ENCODE measurements at regions not wholly inside any gene's neighbourhood (a gene's known extent, or its start where the extent isn't known, plus 50 kb on each side); places are given as distances from the start of the nearest gene placed in this dataset.

- ATAC-seq (no peak), DNase-seq (no peak)
- intact Hi-C loops (cut with DNase I), result no loop called here
- no peak overlapping the region for H3K27ac ChIP-seq
- H3K27me3 ChIP-seq, result no peaks in the 10 kb centered on the region
- no peaks in the 10 kb centered on the region for H3K9me3 ChIP-seq
- TF ChIP-seq CTCF (IDR thresholded peaks at IDR 0.05), result no peak
- TF ChIP-seq POLR2A (IDR thresholded peaks at IDR 0.05), result no peak
- no peaks in the 10 kb centered on the region for H3K36me3 ChIP-seq (replicated peaks in 1 of 2; ENCODE audit: insufficient read depth in 1 of 2, low read depth in 2 of 2)
- H3K4me3 ChIP-seq, result no peak overlapping the region
- H3K4me1 ChIP-seq, result no peaks in the 10 kb centered on the region
Observed at GRCh38 chr2:14304326-14304725, 328.2 kb upstream of the LRATD1 start.

DNA sequence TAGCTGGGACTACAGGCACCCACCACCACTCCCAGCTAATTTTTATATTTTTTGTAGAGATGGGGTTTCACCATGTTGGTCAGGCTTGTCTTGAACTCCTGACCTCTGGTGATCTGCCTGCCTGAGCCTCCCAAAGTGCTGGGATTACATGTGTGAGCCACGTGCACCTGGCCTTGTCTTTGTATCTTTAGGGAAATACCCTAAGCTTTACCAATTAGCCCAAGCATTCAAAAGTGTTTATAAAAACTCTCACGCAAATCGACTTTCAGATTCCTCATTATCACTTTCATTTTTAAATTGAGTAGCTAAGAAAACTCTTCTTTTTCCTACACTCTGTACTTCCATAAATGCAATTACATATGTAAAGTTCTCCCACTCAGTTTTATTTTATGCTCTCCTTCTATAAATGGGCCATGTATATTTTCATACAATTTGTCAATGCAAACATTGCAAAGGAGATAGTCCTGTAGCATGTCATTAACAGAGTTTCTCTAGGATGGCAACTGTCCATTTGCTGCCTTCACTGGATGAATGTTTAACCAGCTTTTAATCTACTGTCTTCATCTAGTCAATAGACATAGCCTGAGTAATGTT, 326.2 kb upstream of the LRATD1 start:
- DNase-seq, result no peak
- no peak for ATAC-seq
- no peak for TF ChIP-seq CTCF (IDR thresholded peaks at IDR 0.05)
- Histone ChIP-seq H3K27me3 (no peaks in the 10 kb centered on the region), H3K4me1 (no peaks in the 10 kb centered on the region), H3K27ac (no peak overlapping the region), H3K36me3 (replicated peaks in 1 of 2; ENCODE audit: insufficient read depth in 1 of 2, low read depth in 2 of 2) (no peaks in the 10 kb centered on the region), H3K9me3 (no peaks in the 10 kb centered on the region), H3K4me3 (no peak overlapping the region)
- intact Hi-C loops (cut with DNase I), result no loop called here
- 74 to 77% methylated on average over 3 of the region's 3 CpGs for WGBS, 2 donors

GRCh38 chr2:14313341-14313740, 319.2 kb upstream of the LRATD1 start:
- no peak for ATAC-seq
- no peaks in the 10 kb centered on the region for H3K9me3 ChIP-seq
- TF ChIP-seq CTCF (IDR thresholded peaks at IDR 0.05) (no peak), POLR2A (IDR thresholded peaks at IDR 0.05) (no peak)
- H3K27ac ChIP-seq, result no peak overlapping the region
- H3K36me3 ChIP-seq (replicated peaks in 1 of 2; ENCODE audit: insufficient read depth in 1 of 2, low read depth in 2 of 2), result no peaks in the 10 kb centered on the region
- H3K4me1 ChIP-seq, result no peaks in the 10 kb centered on the region
- no peak overlapping the region for H3K4me3 ChIP-seq
- intact Hi-C loops (cut with DNase I), result no loop called here
- no peak for DNase-seq
- 38 to 44% methylated on average over 3 of the region's 3 CpGs for WGBS, 2 donors
- H3K27me3 ChIP-seq, result no peaks in the 10 kb centered on the region

DNA sequence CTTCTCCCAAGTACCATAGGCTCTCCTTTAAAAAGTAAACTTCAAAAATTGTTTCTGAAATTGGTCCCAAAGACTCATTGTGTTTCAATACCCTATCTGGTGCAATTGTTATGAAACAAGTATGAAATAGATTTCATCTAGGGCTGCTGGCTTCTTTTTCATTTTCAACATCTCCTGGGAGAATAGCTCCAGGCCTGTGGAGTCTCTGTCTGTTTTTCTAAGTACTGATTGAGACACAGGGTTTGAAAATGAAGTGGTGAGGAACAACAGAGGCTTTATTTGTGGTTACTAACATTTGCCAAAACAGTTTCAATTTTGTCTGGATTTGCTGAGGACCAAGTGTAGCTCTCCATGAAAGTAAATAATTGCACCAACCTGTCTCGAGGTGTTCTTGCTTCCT, 315.9 kb upstream of the LRATD1 start:
- Histone ChIP-seq H3K27me3 (no peaks in the 10 kb centered on the region), H3K36me3 (replicated peaks in 1 of 2; ENCODE audit: insufficient read depth in 1 of 2, low read depth in 2 of 2) (no peaks in the 10 kb centered on the region), H3K4me1 (no peaks in the 10 kb centered on the region), H3K9me3 (no peaks in the 10 kb centered on the region), H3K27ac (no peak overlapping the region), H3K4me3 (no peak overlapping the region)
- no peak for TF ChIP-seq CTCF (IDR thresholded peaks at IDR 0.05)
- no peak for TF ChIP-seq POLR2A (IDR thresholded peaks at IDR 0.05)
- WGBS, 2 donors, result 55% methylated on average over 1 of the region's 1 CpG
- no peak for ATAC-seq
- no peak for DNase-seq
- intact Hi-C loops (cut with DNase I), result no loop called here

- ATAC-seq (no peak), DNase-seq (no peak)
- WGBS, 2 donors, result 57 to 65% methylated on average over 4 of the region's 4 CpGs
- H3K9me3 ChIP-seq, result no peaks in the 10 kb centered on the region
- no peaks in the 10 kb centered on the region for H3K27me3 ChIP-seq
- H3K36me3 ChIP-seq (replicated peaks in 1 of 2; ENCODE audit: insufficient read depth in 1 of 2, low read depth in 2 of 2), result no peaks in the 10 kb centered on the region
- intact Hi-C loops (cut with DNase I), result no loop called here
- no peak for TF ChIP-seq CTCF (IDR thresholded peaks at IDR 0.05)
- no peak for TF ChIP-seq POLR2A (IDR thresholded peaks at IDR 0.05)
- H3K4me1 ChIP-seq, result no peaks in the 10 kb centered on the region
- no peak overlapping the region for H3K4me3 ChIP-seq
- no peak overlapping the region for H3K27ac ChIP-seq
Observed at GRCh38 chr2:14321357-14321756, 311.2 kb upstream of the LRATD1 start.

Data from body of pancreas (tissue), 4 donors.